Smooth muscle cell (in vitro differentiated cells): ENCODE measurements at regions not wholly inside any gene's neighbourhood (a gene's known extent, or its start where the extent isn't known, plus 50 kb on each side); places are given as distances from the start of the nearest gene placed in this dataset.

Experiments
- DNase-seq: peaks from one replicate; lab custom pipeline; 2025; ENCODE audit not compliant: unreplicated experiment; lab: John Stamatoyannopoulos, UW
- H2AFZ ChIP-seq: fragments of 200-600 bp; sonication (generic); 2 replicates; pipeline ENCODE4 v1.6.0; 2016; ENCODE audit warnings: antibody characterized with exemption, low read depth, mild to moderate bottlenecking
- H3F3A ChIP-seq: fragments of 200-600 bp; sonication (generic); 2 replicates; pipeline ENCODE4 v1.6.0; 2017; ENCODE audit warnings: antibody characterized with exemption, low read depth
- H3K27ac ChIP-seq: fragments of 200-600 bp; sonication (generic); 2 replicates; pipeline ENCODE4 v1.5.1; 2016; ENCODE audit warnings: low read depth, mild to moderate bottlenecking
- H3K27me3 ChIP-seq: fragments of 200-600 bp; sonication (generic); 2 replicates; pipeline ENCODE4 v1.6.1; 2016; ENCODE audit warnings: low read depth, mild to moderate bottlenecking
- H3K36me3 ChIP-seq: fragments of 200-600 bp; sonication (generic); 2 replicates; pipeline ENCODE4 v1.5.1; 2016; ENCODE audit warnings: low read depth
- H3K4me1 ChIP-seq: fragments of 200-600 bp; sonication (generic); 2 replicates; pipeline ENCODE4 v1.5.1; 2016; ENCODE audit warnings: low read depth
- H3K4me2 ChIP-seq: fragments of 200-600 bp; sonication (generic); 2 replicates; pipeline ENCODE4 v1.6.0; 2016; ENCODE audit warnings: mild to moderate bottlenecking
- H3K4me3 ChIP-seq: fragments of 200-600 bp; sonication (generic); 2 replicates; pipeline ENCODE4 v1.5.1; 2016; ENCODE audit warnings: mild to moderate bottlenecking
- H3K79me2 ChIP-seq: fragments of 200-600 bp; sonication (generic); 2 replicates; pipeline ENCODE4 v1.6.0; 2016; ENCODE audit warnings: low read depth, mild to moderate bottlenecking
- H3K9ac ChIP-seq: fragments of 200-600 bp; sonication (generic); 2 replicates; pipeline ENCODE4 v1.6.0; 2016; ENCODE audit warnings: low read depth
- H3K9me3 ChIP-seq: fragments of 200-600 bp; sonication (generic); replicated peaks from 2 replicates; pipeline ENCODE4 v1.5.1; 2016; ENCODE audit warnings: low read depth
- H4K20me1 ChIP-seq: fragments of 200-600 bp; sonication (generic); 2 replicates; pipeline ENCODE4 v1.6.0; 2016; ENCODE audit warnings: low read depth
- CTCF ChIP-seq: fragments of 200-600 bp; sonication (generic); IDR thresholded peaks from 2 replicates; pipeline ENCODE4 v1.5.1; 2017; ENCODE audit warnings: borderline replicate concordance, mild to moderate bottlenecking, antibody characterized with exemption; ENCODE audit not compliant: insufficient read depth, poor library complexity, severe bottlenecking
- WGBS: methylation state at CpG from one replicate; pipeline ENCODE4 v1.1.7; 2016; ENCODE audit warnings: low lambda C conversion rate; 5-methylcytosine and 5-hydroxymethylcytosine counted together

- H3K9me3 ChIP-seq: no peaks in the 10 kb centered on the region
- peaks cover 43% of the 10 kb centered on the region for H3K27me3 ChIP-seq
- H3K9ac ChIP-seq: no peak overlapping the region
- H3K36me3 ChIP-seq: no peaks in the 10 kb centered on the region
- H4K20me1 ChIP-seq: no peaks in the 10 kb centered on the region
- no peak for TF ChIP-seq CTCF
- H3K4me1 ChIP-seq: peaks cover 16% of the 10 kb centered on the region
- no peaks in the 10 kb centered on the region for H3F3A ChIP-seq
- H2AFZ ChIP-seq: no peak overlapping the region
- no peak overlapping the region for H3K4me3 ChIP-seq
- WGBS: 91% methylated on average over 16 of the region's 16 CpGs
- H3K79me2 ChIP-seq: no peaks in the 10 kb centered on the region
- no peak for DNase-seq
- H3K4me2 ChIP-seq: no peak overlapping the region
- H3K27ac ChIP-seq: no peak overlapping the region
Observed at GRCh38 chr6:168216751-168217191, 102.8 kb downstream of the DACT2 start.

- TF ChIP-seq CTCF: no peak
- no peak overlapping the region for H3K4me3 ChIP-seq
- H3F3A ChIP-seq: no peaks in the 10 kb centered on the region
- H3K4me1 ChIP-seq: peaks cover 16% of the 10 kb centered on the region
- no peak overlapping the region for H3K4me2 ChIP-seq
- no peak overlapping the region for H3K9ac ChIP-seq
- 56% methylated on average over 6 of the region's 6 CpGs for WGBS
- no peaks in the 10 kb centered on the region for H4K20me1 ChIP-seq
- H3K27ac ChIP-seq: no peak overlapping the region
- no peak for DNase-seq
- peaks cover 39% of the 10 kb centered on the region for H3K27me3 ChIP-seq
- H2AFZ ChIP-seq: no peak overlapping the region
- H3K79me2 ChIP-seq: no peaks in the 10 kb centered on the region
- no peaks in the 10 kb centered on the region for H3K36me3 ChIP-seq
- no peaks in the 10 kb centered on the region for H3K9me3 ChIP-seq
Observed at GRCh38 chr6:168216117-168216516, 103.5 kb downstream of the DACT2 start.

- Histone ChIP-seq H3K9me3 (no peaks in the 10 kb centered on the region), H3K79me2 (no peaks in the 10 kb centered on the region), H3K4me1 (peaks cover 16% of the 10 kb centered on the region), H3K9ac (no peak overlapping the region), H3K4me3 (no peak overlapping the region), H3F3A (no peaks in the 10 kb centered on the region), H2AFZ (no peak overlapping the region), H3K27ac (no peak overlapping the region), H3K36me3 (no peaks in the 10 kb centered on the region), H4K20me1 (no peaks in the 10 kb centered on the region), H3K4me2 (no peak overlapping the region), H3K27me3 (peaks cover 39% of the 10 kb centered on the region)
- no peak for TF ChIP-seq CTCF
- WGBS: 92% methylated on average over 23 of the region's 23 CpGs
- DNase-seq: no peak
Observed at GRCh38 chr6:168215121-168215808, 104.3 kb downstream of the DACT2 start.

- Histone ChIP-seq H3K4me1 (peaks cover 16% of the 10 kb centered on the region), H2AFZ (no peak overlapping the region), H3K36me3 (no peaks in the 10 kb centered on the region), H3K9ac (no peak overlapping the region), H3K9me3 (no peaks in the 10 kb centered on the region), H4K20me1 (no peaks in the 10 kb centered on the region), H3K27me3 (peaks cover 39% of the 10 kb centered on the region), H3K4me3 (no peak overlapping the region), H3K79me2 (no peaks in the 10 kb centered on the region), H3K4me2 (no peak overlapping the region), H3K27ac (no peak overlapping the region), H3F3A (no peaks in the 10 kb centered on the region)
- DNase-seq: no peak
- no peak for TF ChIP-seq CTCF
- WGBS: 93% methylated on average over 17 of the region's 17 CpGs
Observed at GRCh38 chr6:168214586-168215104, 104.9 kb downstream of the DACT2 start.
